ENCODE measurements at regions not wholly inside any gene's neighbourhood (a gene's known extent, or its start where the extent isn't known, plus 50 kb on each side); places are given as distances from the start of the nearest gene placed in this dataset.
"Not testable (repeated sequence)": the region's sequence is repeated elsewhere in the genome, so short reads cannot be mapped to it uniquely, and the experiment has no call there.

- H4K20me1 ChIP-seq (ENCODE audit: insufficient read depth, poor library complexity, severe bottlenecking); H3K36me3 ChIP-seq (replicated peaks; ENCODE audit: insufficient read depth, low read depth); H3K27me3 ChIP-seq; H3K9me3 ChIP-seq (ENCODE audit: low read depth); H3K79me2 ChIP-seq; H3K4me1 ChIP-seq (ENCODE audit: insufficient read depth); H3K9me2 ChIP-seq (replicated peaks; ENCODE audit: insufficient read depth): not testable (repeated sequence)
- Histone ChIP-seq H3K4me3 (peak overlapping the region; percentile 60), H2AFZ (peak overlapping the region; percentile 81), H3K27ac (peak overlapping the region; percentile 94), H3K4me2 (peak overlapping the region; percentile 85)
- under 1% methylated on average over 52 of the region's 111 CpGs for WGBS (ENCODE audit: low lambda C conversion rate, missing lambda C conversion rate)
- DNase-seq (ENCODE audit: low spot score): peak; percentile 80
These were observed 162.9 kb downstream of the KBTBD2 start for GRCh38 chr7:32728412-32729334.

- H3K27me3 ChIP-seq; H3K4me1 ChIP-seq (ENCODE audit: insufficient read depth); H3K9me2 ChIP-seq (replicated peaks; ENCODE audit: insufficient read depth); H3K79me2 ChIP-seq; H4K20me1 ChIP-seq (ENCODE audit: insufficient read depth, poor library complexity, severe bottlenecking); H3K9me3 ChIP-seq (ENCODE audit: low read depth); H3K36me3 ChIP-seq (replicated peaks; ENCODE audit: insufficient read depth, low read depth): not testable (repeated sequence)
- 14% methylated on average over 20 of the region's 66 CpGs for WGBS (ENCODE audit: low lambda C conversion rate, missing lambda C conversion rate)
- peak overlapping the region; percentile 85 for H3K4me2 ChIP-seq
- peak; percentile 70 for DNase-seq (ENCODE audit: low spot score)
- peak overlapping the region; percentile 94 for H3K27ac ChIP-seq
- H2AFZ ChIP-seq: peak overlapping the region; percentile 81
- peak overlapping the region; percentile 60 for H3K4me3 ChIP-seq
These were observed 163.8 kb downstream of the KBTBD2 start for GRCh38 chr7:32727483-32728411.

DNA sequence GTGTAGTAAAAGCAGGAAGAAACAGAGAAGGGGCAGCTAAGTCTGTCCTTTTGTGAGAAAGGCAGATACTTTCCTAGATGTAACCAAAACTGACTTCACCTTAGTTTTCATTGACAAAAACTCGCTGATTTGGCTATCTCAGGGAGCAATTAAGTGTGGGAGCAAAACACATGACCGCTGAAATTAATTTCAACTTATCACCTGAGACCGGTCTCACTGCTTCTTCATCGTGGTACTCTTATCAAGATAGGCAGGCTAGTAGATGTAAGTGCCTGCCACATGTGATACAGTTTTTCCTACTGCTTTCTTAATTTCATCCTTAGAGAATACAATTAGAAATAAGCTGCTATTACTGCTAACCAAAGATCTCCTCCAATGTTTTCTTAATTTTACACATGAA lies 168.7 kb downstream of the KBTBD2 start:
- DNase-seq (ENCODE audit: low spot score); H2AFZ ChIP-seq; H3K4me3 ChIP-seq; H3K4me1 ChIP-seq (ENCODE audit: insufficient read depth); H3K4me2 ChIP-seq; H3K27ac ChIP-seq; H3K9me2 ChIP-seq (replicated peaks; ENCODE audit: insufficient read depth); H3K36me3 ChIP-seq (replicated peaks; ENCODE audit: insufficient read depth, low read depth); H4K20me1 ChIP-seq (ENCODE audit: insufficient read depth, poor library complexity, severe bottlenecking); H3K9me3 ChIP-seq (ENCODE audit: low read depth); H3K79me2 ChIP-seq; H3K27me3 ChIP-seq: not testable (repeated sequence)
- 96% methylated on average over 4 of the region's 4 CpGs for WGBS (ENCODE audit: low lambda C conversion rate, missing lambda C conversion rate)

DNA sequence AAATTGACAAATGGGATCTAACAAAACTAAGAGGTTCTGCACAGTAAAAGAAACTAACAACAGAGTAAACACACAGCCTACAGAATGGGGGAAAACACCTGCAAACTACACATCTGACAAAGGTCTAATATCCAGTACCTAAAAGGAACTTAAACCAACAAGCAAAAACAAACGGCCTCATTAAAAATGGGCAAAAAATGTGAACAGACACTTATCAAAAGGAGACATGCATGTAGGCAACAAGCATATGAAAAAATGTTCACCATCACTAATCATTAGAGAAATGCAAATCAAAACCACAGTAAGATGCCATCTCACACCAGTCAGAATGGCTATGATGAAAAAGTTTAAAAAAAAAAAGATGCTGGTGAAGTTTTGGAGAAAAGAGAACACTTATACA lies 197.4 kb downstream of the KBTBD2 start:
- DNase-seq (ENCODE audit: low spot score): no peak
- Histone ChIP-seq H3K79me2 (no peaks in the 10 kb centered on the region), H3K27ac (no peak overlapping the region), H3K9me3 (ENCODE audit: low read depth) (no peaks in the 10 kb centered on the region), H3K4me1 (ENCODE audit: insufficient read depth) (no peaks in the 10 kb centered on the region), H3K4me3 (no peak overlapping the region), H3K27me3 (no peaks in the 10 kb centered on the region), H2AFZ (no peak overlapping the region), H3K36me3 (replicated peaks; ENCODE audit: insufficient read depth, low read depth) (no peaks in the 10 kb centered on the region), H3K4me2 (no peak overlapping the region), H4K20me1 (ENCODE audit: insufficient read depth, poor library complexity, severe bottlenecking) (no peaks in the 10 kb centered on the region), H3K9me2 (replicated peaks; ENCODE audit: insufficient read depth) (no peaks in the 10 kb centered on the region)
- 100% methylated on average over 1 of the region's 1 CpG for WGBS (ENCODE audit: low lambda C conversion rate, missing lambda C conversion rate)
- no peak for TF ChIP-seq EZH2 (IDR thresholded peaks at IDR 0.05; ENCODE audit: borderline replicate concordance)
- no peak for TF ChIP-seq CTCF (IDR thresholded peaks at IDR 0.05; ENCODE audit: poor library complexity)
- TF ChIP-seq EZH2phosphoT487 (IDR thresholded peaks at IDR 0.05; ENCODE audit: low read depth, severe bottlenecking, unreplicated experiment): no peak

Measured in hepatocyte (in vitro differentiated cells).